ENCODE measurements at regions not wholly inside any gene's neighbourhood (a gene's known extent, or its start where the extent isn't known, plus 50 kb on each side); places are given as distances from the start of the nearest gene placed in this dataset.

DNA sequence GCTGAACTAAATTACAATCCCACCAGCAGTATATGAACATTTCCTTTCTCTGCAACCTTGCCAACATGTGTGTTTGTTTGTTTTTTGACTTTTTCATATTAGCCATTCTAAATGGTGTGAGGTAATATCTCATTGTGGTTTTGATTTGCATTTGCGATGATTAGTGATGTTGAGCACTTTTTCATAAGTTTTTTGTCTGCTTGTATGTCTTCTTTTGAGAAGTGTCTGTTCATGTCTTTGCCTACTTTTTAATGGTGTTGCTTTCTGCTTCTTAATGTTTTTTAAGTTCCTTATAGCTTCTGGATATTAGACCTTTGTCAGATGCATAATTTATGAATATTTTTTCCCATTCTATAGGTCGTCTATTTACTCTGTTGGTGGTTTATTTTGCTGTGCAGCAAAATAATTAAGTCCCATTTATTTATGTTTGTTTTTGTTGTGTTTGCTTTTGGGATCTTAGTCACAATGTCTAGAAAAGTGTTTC, 1262.9 kb downstream of the FSCB start:
- no peak for DNase-seq

- DNase-seq, result no peak
Measured at GRCh38 chr14:43243168-43243567, 1263.9 kb downstream of the FSCB start.

DNA sequence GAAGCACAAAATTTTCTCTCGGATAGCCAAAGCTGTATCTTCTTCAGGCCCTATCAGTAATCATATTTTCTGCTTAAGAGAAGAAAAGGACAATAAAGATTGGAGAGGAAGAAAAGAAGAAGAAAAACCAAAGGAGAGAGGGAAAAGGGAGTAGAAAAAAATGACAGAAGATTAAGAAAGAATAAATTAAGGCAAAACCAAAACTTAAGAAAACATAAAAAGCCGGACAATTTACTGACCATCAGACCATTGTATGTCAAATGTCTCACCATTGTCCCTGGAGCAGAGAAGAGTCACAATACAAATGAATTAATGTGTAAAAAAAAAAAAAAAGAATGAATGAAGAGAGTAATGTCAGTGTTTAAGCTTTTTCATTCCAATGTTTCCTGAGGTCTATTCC, 1274.8 kb downstream of the FSCB start:
- DNase-seq, result no peak

DNA sequence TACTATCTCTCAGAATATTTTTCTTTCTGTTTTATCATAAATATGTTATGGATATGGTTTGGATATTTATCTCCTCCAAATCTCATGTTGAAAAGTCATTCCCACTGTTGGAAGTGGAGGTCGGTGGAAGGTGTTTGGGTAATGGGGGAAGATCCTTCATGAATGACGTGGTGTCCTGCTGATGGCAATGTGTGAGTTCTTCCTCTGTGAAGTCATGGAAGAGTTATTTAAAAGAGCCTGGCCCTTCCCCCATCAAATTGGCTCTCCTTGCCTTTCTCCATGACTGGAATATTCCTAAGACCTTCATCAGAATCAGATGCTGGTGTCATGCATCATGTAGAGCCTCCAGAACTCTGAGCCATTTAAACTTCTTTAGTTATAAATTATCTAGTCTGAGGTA, 1291.6 kb downstream of the FSCB start:
- no peak for DNase-seq

GRCh38 chr14:43207189-43207588, 1299.9 kb downstream of the FSCB start:
- no peak for DNase-seq

DNA sequence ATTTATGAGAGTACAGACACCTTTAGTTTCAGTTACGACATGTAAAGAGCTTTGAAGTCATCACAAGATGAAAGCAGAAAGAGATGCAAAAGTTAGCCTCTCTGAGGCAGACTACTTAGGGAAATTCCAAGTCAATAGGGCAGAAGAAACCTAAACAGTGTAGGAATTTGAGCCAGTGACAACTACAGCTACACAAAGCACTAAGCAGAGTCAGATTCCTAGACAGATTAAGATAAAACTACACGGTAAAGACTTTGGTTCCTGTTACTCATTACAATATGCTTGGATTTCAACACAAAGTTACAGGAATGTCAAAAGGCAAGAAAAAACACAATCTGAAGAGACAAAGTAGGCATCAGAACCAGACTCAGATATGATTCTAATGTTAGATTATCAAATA, 1302.3 kb downstream of the FSCB start:
- no peak for DNase-seq

DNA sequence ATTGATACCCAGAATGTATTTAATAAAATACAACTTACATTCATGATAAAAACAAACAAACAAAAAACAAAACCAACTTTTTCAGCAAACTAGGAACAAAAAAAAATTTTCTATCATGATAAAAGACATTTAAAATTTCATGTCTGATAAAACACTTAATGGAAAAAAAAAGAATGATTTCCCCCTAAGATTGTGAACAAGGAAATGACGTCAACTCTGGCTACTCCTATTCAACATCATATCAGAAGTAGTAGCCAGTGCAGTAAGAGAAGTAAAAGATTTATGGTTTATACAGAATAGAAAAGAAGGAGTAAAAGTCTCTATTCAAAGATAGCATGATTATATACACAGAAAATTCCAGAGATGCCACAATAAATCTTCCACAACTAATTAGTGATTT, 1306.6 kb downstream of the FSCB start:
- DNase-seq, result no peak

DNA sequence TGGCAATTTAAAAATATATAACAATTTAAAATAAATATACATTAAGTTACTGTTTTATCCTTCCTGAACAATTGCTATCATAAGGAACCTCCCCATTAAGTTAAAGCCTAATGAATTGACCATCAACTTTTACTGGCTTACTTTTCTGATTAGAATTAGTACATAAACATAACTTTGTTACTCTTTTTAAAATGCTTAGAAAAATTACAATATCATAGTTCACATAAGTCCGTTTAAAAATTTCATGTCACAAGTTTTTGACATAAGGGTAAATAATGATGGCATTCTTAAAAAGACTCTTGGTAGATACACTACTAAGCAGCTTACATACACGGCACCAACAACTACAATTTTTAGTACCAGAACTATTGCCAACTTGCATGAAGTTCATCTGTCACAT, 1308.6 kb downstream of the FSCB start:
- no peak for DNase-seq

DNA sequence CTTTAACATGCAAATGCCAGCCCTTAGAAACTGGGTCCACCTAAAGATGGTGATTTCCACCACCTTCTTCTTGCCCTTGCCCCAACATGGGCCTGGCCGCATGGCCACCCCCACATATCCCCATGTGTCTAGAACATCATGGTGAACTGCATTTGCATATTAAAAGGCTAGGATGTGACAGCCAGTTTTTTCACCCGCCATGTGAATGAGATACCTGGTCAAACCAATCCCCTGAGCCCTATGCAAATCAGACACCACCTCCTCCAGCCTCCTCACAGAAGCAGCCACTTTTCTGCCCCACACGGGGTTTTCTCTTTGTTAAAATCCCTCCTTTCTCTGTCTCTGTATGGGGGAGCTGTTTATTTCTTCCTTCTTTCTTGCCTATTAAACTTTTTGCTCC, 1322.5 kb downstream of the FSCB start:
- no peak for DNase-seq

- DNase-seq, result no peak
Measured at GRCh38 chr14:43183916-43184315, 1323.2 kb downstream of the FSCB start.

GRCh38 chr14:43175896-43176295, 1331.2 kb downstream of the FSCB start:
- DNase-seq, result no peak

DNA sequence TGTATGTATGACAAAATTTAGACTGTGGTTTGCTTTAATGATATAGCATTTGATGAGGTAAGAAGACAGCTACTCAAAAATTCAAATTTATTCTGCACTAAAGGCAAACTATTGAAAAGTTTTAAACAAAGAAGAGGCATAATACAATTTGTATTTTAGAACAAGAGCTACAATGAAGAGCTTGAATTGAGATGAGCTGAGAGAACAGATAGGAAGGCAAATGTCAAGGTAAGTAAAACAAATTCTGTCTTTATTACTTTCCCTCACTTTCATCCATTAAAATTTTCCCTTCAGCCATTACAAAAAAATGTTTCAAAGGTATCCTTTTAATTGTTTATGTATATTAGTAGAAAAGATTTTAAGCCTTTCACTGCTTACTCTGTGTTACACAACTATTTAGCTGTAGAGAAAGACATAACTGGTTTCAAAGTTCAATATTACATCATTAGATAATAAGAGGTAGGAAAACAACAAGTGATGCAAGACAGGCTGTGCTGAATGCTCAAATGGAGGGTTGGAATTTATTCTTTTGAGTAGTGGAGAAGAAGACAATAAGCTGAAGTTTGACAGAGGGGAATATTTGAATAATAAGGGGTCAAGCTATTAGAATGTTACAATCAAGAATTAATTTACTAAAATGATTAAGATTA, 1334.1 kb downstream of the FSCB start:
- no peak for DNase-seq

DNA sequence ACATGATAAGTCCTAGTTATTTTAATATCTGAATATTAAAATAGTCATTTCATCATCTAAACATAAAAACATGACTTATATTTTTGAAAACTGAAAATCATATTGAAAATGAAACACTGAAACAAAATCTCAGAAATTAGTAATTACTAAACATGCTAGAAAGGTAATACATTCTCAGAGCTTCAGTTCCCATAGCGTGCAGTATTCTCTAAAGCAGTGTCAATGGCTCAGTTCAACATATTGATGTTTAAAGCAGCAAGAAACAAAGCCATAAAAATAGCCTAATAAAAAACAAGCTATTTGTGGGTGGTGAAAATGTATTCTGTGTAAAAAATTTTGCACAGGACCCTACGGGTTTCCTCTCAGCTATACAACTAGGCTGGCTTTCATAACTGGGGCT, 1337.4 kb downstream of the FSCB start:
- DNase-seq, result no peak

- no peak for DNase-seq
Measured at GRCh38 chr14:43168371-43168925, 1338.6 kb downstream of the FSCB start.

DNA sequence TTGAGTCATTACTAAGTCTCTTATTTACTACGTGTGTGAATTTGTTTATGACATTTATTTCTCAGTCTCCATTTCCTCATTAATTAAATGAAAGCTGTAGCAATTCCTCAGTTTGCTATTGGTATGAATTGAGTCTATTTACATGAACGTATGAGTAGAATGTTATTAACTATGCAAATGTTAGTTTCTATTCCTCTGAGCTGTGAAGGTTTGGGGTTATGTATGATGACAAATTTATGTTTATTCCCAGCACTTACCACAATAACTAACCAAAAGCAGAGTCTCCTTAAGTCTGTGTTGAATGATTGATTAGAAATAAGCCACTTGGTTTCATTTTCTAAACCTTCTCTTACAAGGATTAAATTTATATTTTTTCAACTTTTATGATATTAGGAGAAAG, 1340.9 kb downstream of the FSCB start:
- DNase-seq, result no peak

- no peak for DNase-seq
Measured at GRCh38 chr14:43165651-43166050, 1341.4 kb downstream of the FSCB start.

- no peak for DNase-seq
Measured at GRCh38 chr14:43161477-43161876, 1345.6 kb downstream of the FSCB start.

DNA sequence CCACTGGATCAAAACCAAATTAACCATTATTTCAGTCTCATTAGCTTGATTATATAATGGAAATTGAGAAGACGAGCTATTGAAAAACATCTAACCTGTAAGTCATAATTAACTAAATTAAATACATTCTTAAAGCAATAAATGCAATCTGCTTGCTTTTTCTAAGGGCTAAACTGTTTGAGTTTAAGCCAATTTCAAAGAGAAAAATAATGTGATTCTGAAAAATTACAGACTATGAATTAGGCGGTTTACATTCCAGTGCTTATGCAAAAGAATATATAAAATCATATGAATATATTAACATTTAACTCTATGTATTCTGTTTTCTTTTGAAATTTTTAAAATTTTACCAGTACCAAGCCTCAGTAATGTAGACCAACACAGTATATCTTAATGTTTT, 1349.4 kb downstream of the FSCB start:
- no peak for DNase-seq

DNA sequence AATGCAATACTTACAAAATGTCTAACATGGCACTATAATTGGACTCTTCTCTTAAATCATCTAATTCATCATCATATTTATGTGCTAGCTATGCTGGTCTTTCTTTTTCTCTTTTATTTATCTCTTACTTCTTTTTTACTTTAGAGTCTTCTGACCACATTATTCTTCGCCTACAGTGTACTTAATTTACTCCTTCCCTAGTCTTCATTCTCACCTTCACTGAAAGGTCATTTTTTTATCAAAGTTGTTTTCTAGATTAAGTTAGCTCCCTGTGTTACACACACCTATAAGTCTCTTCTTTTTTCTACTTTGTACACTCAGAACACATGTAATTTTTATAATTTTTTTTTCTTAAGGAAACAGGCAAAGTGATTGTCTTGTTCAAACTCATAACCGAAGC, 1351.2 kb downstream of the FSCB start:
- no peak for DNase-seq

DNA sequence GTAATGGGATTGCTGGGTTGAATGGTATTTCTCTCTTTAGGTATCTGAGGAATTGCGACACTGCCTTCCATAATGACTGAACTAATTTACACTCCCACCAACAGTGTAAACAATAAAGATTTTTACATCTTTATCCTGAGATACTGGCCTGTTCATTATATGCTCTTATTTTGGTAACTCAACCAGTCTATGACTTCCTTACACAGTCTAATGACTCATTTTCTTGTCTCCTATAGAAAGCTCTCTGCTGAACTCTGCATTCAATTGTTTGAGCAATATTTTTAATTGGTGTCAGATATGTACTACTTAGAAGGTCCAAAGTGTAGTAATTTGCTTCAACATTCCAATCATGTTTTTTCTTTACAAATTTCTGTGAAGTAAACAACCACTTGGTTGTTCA, 1351.8 kb downstream of the FSCB start:
- DNase-seq, result no peak

- no peak for DNase-seq
Measured at GRCh38 chr14:43147485-43147884, 1359.6 kb downstream of the FSCB start.

- no peak for DNase-seq
Measured at GRCh38 chr14:43145361-43145760, 1361.7 kb downstream of the FSCB start.

DNA sequence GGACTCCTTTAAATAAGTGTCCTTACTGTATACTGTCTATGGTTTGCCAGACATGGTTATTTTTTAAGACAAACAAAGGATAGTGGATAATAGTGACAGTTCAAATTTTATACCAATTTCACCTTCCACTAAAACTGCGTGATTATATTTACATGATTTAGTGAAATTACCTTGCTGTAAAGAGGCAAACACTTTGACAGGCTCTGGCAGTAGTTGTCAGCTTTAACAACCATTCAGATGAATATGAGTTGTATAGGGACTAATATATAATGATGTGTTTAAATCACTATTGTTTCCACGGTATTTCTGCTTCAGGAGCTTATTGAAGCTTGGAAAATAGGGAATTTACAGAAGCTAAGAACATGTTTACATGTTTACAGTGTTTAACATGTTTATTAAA, 1364.0 kb downstream of the FSCB start:
- DNase-seq, result no peak

GRCh38 chr14:43141636-43142191, 1365.4 kb downstream of the FSCB start:
- DNase-seq, result no peak

DNA sequence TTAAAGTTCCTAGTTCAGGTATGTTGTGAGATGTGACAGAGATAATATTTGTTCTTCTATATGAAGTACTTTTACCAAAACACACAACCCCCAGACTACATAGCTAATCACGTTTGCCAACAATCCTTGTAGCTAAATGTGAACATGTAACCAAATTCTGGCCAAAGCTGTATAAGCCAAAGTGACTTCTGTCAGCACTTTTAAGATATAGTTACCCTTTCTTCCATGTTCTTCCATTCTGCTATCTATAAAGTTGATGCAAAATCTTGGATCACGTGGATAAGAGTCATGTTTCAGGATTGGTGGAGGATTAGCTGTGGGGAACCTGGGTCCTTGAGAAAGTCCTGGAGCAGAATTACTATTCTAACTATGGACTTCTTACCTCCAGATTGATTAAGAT, 1366.6 kb downstream of the FSCB start:
- DNase-seq, result no peak
